ENCODE measurements at regions not wholly inside any gene's neighbourhood (a gene's known extent, or its start where the extent isn't known, plus 50 kb on each side); places are given as distances from the start of the nearest gene placed in this dataset.

DNA sequence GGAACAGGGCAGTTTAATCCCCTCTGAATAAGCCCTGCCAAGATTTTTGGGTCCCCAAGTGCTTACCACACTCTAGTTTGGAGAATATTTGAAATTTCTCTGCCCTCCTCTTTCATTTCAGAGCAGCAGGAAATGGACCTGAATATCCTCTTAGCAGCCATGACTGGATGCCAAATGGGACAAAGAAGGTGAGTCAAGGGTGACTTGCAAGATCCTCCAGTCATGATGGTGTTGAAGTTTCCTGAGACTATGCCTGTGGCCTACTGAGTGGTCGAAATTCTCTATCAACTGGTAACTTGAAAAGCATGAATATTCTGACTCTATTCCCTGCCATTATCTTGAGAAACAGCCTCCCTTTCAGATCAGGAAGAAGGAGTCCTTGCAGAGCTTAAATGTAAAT, 1674.7 kb upstream of the SEL1L start:
- 68 to 78% methylated on average over 1 of the region's 1 CpG for WGBS, 2 donors
- ATAC-seq (ENCODE audit: low FRiP score in 2 of 2), result no peak
- no peak for DNase-seq

DNA sequence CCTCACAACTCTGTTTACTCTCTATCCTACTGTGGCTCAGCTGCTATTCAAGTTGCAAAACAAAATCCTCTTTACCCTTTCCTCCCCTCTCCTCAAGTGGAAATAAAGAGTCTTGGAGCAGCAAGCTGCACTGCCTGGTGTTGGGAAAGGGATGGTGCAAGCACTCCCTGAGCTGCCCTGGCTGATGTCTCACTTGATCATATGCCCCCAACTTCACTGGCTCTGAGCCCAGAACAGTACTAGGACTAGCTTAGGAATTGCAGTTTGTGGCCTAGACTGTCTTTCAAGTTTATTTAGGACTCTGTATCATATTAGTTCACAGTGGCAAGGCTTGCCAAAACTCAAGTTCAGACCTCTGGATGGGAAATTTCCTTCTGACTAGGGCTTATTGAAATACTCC, 1683.8 kb upstream of the SEL1L start:
- Histone ChIP-seq H3K4me3 (no peak overlapping the region), H3K4me1 (no peaks in the 10 kb centered on the region), H3K27ac (no peak overlapping the region), H3K27me3 (no peaks in the 10 kb centered on the region), H3K9me3 (no peaks in the 10 kb centered on the region), H3K36me3 (no peaks in the 10 kb centered on the region)
- TF ChIP-seq POLR2AphosphoS5 (IDR thresholded peaks at IDR 0.05) (no peak), POLR2A (IDR thresholded peaks at IDR 0.05) (no peak), EP300 (IDR thresholded peaks at IDR 0.05) (no peak)
- TF ChIP-seq, protein P1, sequence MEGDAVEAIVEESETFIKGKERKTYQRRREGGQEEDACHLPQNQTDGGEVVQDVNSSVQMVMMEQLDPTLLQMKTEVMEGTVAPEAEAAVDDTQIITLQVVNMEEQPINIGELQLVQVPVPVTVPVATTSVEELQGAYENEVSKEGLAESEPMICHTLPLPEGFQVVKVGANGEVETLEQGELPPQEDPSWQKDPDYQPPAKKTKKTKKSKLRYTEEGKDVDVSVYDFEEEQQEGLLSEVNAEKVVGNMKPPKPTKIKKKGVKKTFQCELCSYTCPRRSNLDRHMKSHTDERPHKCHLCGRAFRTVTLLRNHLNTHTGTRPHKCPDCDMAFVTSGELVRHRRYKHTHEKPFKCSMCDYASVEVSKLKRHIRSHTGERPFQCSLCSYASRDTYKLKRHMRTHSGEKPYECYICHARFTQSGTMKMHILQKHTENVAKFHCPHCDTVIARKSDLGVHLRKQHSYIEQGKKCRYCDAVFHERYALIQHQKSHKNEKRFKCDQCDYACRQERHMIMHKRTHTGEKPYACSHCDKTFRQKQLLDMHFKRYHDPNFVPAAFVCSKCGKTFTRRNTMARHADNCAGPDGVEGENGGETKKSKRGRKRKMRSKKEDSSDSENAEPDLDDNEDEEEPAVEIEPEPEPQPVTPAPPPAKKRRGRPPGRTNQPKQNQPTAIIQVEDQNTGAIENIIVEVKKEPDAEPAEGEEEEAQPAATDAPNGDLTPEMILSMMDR (IDR thresholded peaks at IDR 0.05), result no peak
- peak in 1 of 2 donors; percentile 26 for DNase-seq
- peak in 1 of 2 donors; percentile 55 for ATAC-seq (ENCODE audit: low FRiP score in 2 of 2)

More for the DNA sequence above, 1674.7 kb upstream of the SEL1L start:
- Histone ChIP-seq H3K4me3 (no peak overlapping the region), H3K27me3 (no peaks in the 10 kb centered on the region), H3K9me3 (no peaks in the 10 kb centered on the region), H3K36me3 (no peaks in the 10 kb centered on the region), H3K27ac (no peak overlapping the region), H3K4me1 (no peaks in the 10 kb centered on the region)
- TF ChIP-seq POLR2A (IDR thresholded peaks at IDR 0.05), result no peak
- no peak for TF ChIP-seq POLR2AphosphoS5 (IDR thresholded peaks at IDR 0.05)
- TF ChIP-seq EP300 (IDR thresholded peaks at IDR 0.05), result no peak
- TF ChIP-seq, protein P1 (IDR thresholded peaks at IDR 0.05), result no peak

DNA sequence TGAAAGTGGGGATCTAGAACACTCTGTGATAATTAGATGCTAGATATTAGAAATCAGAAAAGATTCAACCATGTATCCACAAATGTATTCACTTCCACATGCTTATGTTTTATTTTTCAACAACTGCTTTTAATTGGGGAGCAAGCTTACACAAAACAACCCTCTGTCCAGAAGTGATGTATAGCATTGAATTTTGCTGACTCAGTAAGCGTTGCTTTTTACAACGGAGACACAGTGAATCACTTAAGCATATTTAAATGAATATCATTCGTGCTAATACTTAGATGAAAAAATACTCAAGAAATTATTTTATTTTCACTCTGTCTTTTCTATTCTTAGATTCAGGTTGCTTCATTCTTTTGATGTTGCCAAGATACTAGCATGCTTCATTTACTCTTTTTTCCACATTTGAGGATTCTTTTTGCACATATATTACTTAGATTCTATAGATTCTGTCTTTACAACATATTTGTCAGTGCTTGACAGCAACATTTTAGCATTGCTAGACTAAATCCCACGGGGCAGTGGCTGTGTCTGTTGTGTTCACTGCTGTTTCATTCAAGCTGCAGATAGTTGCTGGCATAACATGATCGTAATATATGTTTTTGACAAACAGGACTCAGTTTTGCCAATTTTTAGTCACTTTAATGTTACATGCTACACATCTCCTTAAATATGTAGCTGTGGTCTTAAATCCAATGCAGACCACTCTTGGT, 1714.4 kb upstream of the SEL1L start:
- TF ChIP-seq, protein P1 (IDR thresholded peaks at IDR 0.05), result no peak
- TF ChIP-seq EP300 (IDR thresholded peaks at IDR 0.05) (no peak), POLR2AphosphoS5 (IDR thresholded peaks at IDR 0.05) (no peak), POLR2A (IDR thresholded peaks at IDR 0.05) (no peak)
- H3K4me1 ChIP-seq, result no peaks in the 10 kb centered on the region
- ATAC-seq (ENCODE audit: low FRiP score in 2 of 2), result no peak
- no peaks in the 10 kb centered on the region for H3K36me3 ChIP-seq
- no peak overlapping the region for H3K27ac ChIP-seq
- H3K4me3 ChIP-seq, result no peak overlapping the region
- H3K27me3 ChIP-seq, result no peaks in the 10 kb centered on the region
- no peaks in the 10 kb centered on the region for H3K9me3 ChIP-seq
- no peak for DNase-seq
- 72 to 79% methylated on average over 5 of the region's 5 CpGs for WGBS, 2 donors

DNA sequence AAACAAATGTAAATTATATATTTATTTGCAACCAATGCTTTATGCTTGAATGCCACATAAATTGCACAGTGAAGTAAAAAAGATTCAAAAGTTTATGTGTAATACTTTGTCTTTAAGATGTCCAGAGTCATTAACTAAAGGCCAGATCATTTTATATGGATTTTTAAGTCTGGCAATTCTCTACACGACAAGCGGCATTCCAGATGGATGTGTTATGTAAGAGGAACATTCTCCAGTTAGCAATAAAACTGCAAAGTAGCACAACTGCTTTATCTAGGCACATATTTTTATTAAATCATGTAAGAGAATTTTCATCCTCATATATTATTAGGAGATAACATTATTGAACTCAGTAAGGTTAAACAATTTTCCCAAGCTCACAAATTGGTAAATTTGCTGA, 1717.7 kb upstream of the SEL1L start:
- no peaks in the 10 kb centered on the region for H3K27me3 ChIP-seq
- TF ChIP-seq, protein P1 (IDR thresholded peaks at IDR 0.05), result no peak
- TF ChIP-seq POLR2A (IDR thresholded peaks at IDR 0.05), result no peak
- H3K27ac ChIP-seq, result no peak overlapping the region
- no peaks in the 10 kb centered on the region for H3K9me3 ChIP-seq
- ATAC-seq (ENCODE audit: low FRiP score in 2 of 2) (no peak), DNase-seq (no peak)
- no peaks in the 10 kb centered on the region for H3K36me3 ChIP-seq
- WGBS, 2 donors, result 83 to 92% methylated on average over 2 of the region's 2 CpGs
- H3K4me3 ChIP-seq, result no peak overlapping the region
- H3K4me1 ChIP-seq, result peaks cover 0 to 4% (median 0%) of the 10 kb centered on the region in 4 donors

DNA sequence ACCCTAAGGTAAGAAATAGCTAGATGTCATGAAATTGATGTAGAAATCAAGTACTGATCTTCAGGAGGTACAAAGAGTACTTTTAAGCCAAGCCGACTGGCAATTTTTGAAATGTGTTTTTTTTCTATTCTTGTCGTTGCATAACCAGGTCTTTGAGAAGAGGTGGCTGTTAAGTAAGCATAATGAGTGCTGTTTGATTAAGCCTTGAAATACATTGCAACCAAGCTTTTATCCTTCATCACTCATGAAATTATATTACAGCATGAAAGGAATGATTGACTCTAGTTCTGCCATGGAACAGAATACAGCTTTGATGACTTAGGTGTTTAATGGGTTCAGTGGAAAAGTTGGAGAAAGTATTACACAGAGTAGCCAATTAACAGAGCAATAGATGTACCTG, 1720.2 kb upstream of the SEL1L start:
- no peak overlapping the region for H3K4me3 ChIP-seq
- H3K27ac ChIP-seq, result no peak overlapping the region
- H3K36me3 ChIP-seq, result no peaks in the 10 kb centered on the region
- TF ChIP-seq POLR2AphosphoS5 (IDR thresholded peaks at IDR 0.05), result no peak
- TF ChIP-seq, protein P1 (IDR thresholded peaks at IDR 0.05), result no peak
- no peak for TF ChIP-seq EP300 (IDR thresholded peaks at IDR 0.05)
- TF ChIP-seq POLR2A (IDR thresholded peaks at IDR 0.05), result no peak
- no peaks in the 10 kb centered on the region for H3K27me3 ChIP-seq
- no peak for ATAC-seq (ENCODE audit: low FRiP score in 2 of 2)
- no peak for DNase-seq
- no peaks in the 10 kb centered on the region for H3K9me3 ChIP-seq
- WGBS, 2 donors, result 22 to 52% methylated on average over 2 of the region's 2 CpGs
- peaks cover 0 to 4% (median 0%) of the 10 kb centered on the region in 4 donors for H3K4me1 ChIP-seq

All from upper lobe of left lung (tissue), 6 donors.